ENCODE measurements at regions not wholly inside any gene's neighbourhood (a gene's known extent, or its start where the extent isn't known, plus 50 kb on each side); places are given as distances from the start of the nearest gene placed in this dataset.

DNA sequence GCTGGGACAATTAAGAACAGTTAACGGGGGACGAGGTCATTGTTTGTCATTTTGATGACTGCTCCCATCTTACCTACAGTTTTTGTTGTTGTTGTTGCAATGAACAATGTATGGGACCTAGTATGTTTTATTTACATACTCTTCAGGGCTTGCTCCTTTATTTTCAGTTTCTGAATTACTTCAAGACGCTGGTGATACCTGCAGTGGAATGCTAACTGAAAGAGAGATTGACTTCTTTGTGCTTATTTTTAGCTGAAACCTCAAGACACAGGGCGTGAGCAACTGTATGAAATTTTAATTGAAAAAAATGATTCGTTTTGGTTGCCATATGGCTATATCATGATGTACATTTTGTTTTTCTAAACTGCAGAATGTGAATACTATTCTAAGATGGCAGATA lies 297.9 kb downstream of the EDEM1 start:
- H3K9me3 ChIP-seq (ENCODE audit: control insufficient read depth in 2 of 2, low read length in 2 of 2), result no peaks in the 10 kb centered on the region
- no peaks in the 10 kb centered on the region for H3K27me3 ChIP-seq (ENCODE audit: control insufficient read depth in 2 of 2, insufficient read depth in 2 of 2, low read length in 2 of 2)
- H3K27ac ChIP-seq (ENCODE audit: low read depth in 2 of 2, low read length in 2 of 2), result no peak overlapping the region
- H3K4me1 ChIP-seq (ENCODE audit: control insufficient read depth in 2 of 2, insufficient read depth in 2 of 2, low read length in 2 of 2), result peaks cover 4 to 6% of the 10 kb centered on the region in 2 donors
- H3K4me3 ChIP-seq (ENCODE audit: low read length in 2 of 2), result no peak overlapping the region
- no peak overlapping the region for H3K9ac ChIP-seq (ENCODE audit: low read depth in 1 of 2, low read length in 2 of 2)
- H3K36me3 ChIP-seq (ENCODE audit: control insufficient read depth in 2 of 2, insufficient read depth in 2 of 2, low read length in 2 of 2), result no peaks in the 10 kb centered on the region

DNA sequence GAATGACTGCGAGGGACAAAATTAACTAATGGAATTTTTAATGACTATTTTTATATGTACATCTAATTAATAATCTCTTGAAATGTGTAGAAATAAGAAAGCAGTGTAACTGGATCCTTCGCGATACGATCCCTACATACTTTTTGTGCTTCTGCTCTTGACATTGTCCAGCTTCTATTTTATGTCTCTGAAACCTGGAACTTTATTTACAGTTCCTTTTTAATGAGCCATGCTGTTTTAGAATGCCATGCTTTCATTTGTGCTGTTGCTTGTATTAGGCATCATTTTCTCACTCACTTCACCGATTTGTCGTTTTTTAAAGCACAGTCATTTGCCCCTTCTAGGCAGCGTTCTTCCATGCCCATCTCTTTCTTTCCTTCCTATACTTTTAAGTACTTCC lies 301.3 kb downstream of the EDEM1 start:
- Histone ChIP-seq H3K9ac (ENCODE audit: low read depth in 1 of 2, low read length in 2 of 2) (no peak overlapping the region), H3K4me3 (ENCODE audit: low read length in 2 of 2) (no peak overlapping the region), H3K36me3 (ENCODE audit: control insufficient read depth in 2 of 2, insufficient read depth in 2 of 2, low read length in 2 of 2) (no peaks in the 10 kb centered on the region), H3K9me3 (ENCODE audit: control insufficient read depth in 2 of 2, low read length in 2 of 2) (no peaks in the 10 kb centered on the region), H3K4me1 (ENCODE audit: control insufficient read depth in 2 of 2, insufficient read depth in 2 of 2, low read length in 2 of 2) (peaks cover 4 to 6% of the 10 kb centered on the region in 2 donors), H3K27me3 (ENCODE audit: control insufficient read depth in 2 of 2, insufficient read depth in 2 of 2, low read length in 2 of 2) (no peaks in the 10 kb centered on the region), H3K27ac (ENCODE audit: low read depth in 2 of 2, low read length in 2 of 2) (no peak overlapping the region)

DNA sequence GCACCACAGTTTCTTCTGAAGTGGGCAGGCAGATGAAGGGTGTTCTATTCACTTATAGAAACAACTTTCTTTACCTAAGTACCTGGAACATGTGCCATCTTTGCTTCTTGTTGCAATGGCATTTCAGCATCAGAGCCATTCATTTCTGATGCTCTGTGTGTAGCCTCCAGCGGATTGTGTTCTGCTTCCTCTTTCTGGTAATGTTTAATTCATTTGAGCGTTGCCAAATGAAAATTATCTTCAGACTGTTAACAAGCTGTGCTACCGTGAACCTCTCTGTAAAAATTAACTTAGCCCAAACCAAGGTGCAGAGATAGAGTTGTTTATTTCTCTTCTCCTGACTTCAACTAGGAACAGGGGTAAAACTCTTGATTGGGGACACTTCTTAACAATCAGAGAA lies 302.0 kb downstream of the EDEM1 start:
- Histone ChIP-seq H3K4me1 (ENCODE audit: control insufficient read depth in 2 of 2, insufficient read depth in 2 of 2, low read length in 2 of 2) (peaks cover 4 to 6% of the 10 kb centered on the region in 2 donors), H3K9ac (ENCODE audit: low read depth in 1 of 2, low read length in 2 of 2) (no peak overlapping the region), H3K4me3 (ENCODE audit: low read length in 2 of 2) (no peak overlapping the region), H3K27ac (ENCODE audit: low read depth in 2 of 2, low read length in 2 of 2) (peak overlapping the region in 1 of 2 donors; percentile 12), H3K9me3 (ENCODE audit: control insufficient read depth in 2 of 2, low read length in 2 of 2) (no peaks in the 10 kb centered on the region), H3K36me3 (ENCODE audit: control insufficient read depth in 2 of 2, insufficient read depth in 2 of 2, low read length in 2 of 2) (no peaks in the 10 kb centered on the region), H3K27me3 (ENCODE audit: control insufficient read depth in 2 of 2, insufficient read depth in 2 of 2, low read length in 2 of 2) (no peaks in the 10 kb centered on the region)

DNA sequence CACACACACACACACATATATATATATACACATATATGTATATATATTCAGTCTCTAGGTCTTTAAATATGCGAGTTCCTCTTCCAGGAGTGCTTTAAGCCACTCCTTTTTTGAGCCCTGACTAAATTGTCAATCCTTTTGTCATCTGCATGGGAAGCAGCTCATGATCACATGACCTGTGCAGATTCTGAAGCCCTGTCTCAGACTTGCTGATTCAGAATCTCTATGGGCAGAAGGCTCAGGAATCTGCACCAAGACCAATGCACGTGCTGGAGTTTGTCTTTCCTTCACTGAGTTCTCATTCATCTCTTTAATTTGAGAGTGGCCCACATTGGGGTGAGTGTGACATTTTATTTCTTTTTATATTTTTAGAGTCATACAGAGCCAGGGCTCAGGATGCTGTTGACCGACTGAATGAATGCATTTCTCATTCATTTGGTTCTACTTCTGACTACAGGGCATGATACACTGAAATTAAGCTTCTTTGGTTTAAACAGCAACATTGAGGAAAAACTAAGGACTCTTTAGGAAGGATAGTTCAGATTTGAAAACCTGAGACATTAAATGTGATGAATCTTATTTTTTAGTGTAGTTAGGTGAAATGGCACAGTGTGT lies 307.5 kb downstream of the EDEM1 start:
- Histone ChIP-seq H3K4me3 (ENCODE audit: low read length in 2 of 2) (no peak overlapping the region), H3K9ac (ENCODE audit: low read depth in 1 of 2, low read length in 2 of 2) (no peak overlapping the region), H3K36me3 (ENCODE audit: control insufficient read depth in 2 of 2, insufficient read depth in 2 of 2, low read length in 2 of 2) (no peaks in the 10 kb centered on the region), H3K27me3 (ENCODE audit: control insufficient read depth in 2 of 2, insufficient read depth in 2 of 2, low read length in 2 of 2) (no peaks in the 10 kb centered on the region), H3K4me1 (ENCODE audit: control insufficient read depth in 2 of 2, insufficient read depth in 2 of 2, low read length in 2 of 2) (peaks cover 0 to 2% of the 10 kb centered on the region in 2 donors), H3K9me3 (ENCODE audit: control insufficient read depth in 2 of 2, low read length in 2 of 2) (no peaks in the 10 kb centered on the region), H3K27ac (ENCODE audit: low read depth in 2 of 2, low read length in 2 of 2) (no peak overlapping the region)

DNA sequence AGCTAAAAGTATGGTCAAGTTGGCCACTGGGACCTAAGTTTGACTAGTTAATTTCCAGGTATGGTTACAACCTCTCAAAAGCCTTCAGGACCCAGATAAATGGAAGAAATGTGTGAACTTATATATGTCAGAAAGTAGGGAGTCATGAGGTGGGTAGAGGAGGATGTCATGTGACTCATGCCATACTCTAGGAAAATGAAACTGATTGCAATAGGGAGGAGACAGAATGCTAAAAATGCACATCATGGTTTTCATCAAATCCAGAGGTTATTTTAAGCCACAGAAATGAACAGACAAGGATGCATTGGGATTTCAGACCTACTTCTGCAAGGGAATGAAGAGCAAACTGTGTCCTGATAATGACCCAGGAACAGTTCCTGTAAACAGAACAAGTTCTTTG lies 310.0 kb downstream of the EDEM1 start:
- Histone ChIP-seq H3K27me3 (ENCODE audit: control insufficient read depth in 2 of 2, insufficient read depth in 2 of 2, low read length in 2 of 2) (no peaks in the 10 kb centered on the region), H3K9me3 (ENCODE audit: control insufficient read depth in 2 of 2, low read length in 2 of 2) (no peaks in the 10 kb centered on the region), H3K4me1 (ENCODE audit: control insufficient read depth in 2 of 2, insufficient read depth in 2 of 2, low read length in 2 of 2) (no peaks in the 10 kb centered on the region), H3K9ac (ENCODE audit: low read depth in 1 of 2, low read length in 2 of 2) (no peak overlapping the region), H3K36me3 (ENCODE audit: control insufficient read depth in 2 of 2, insufficient read depth in 2 of 2, low read length in 2 of 2) (no peaks in the 10 kb centered on the region), H3K27ac (ENCODE audit: low read depth in 2 of 2, low read length in 2 of 2) (no peak overlapping the region), H3K4me3 (ENCODE audit: low read length in 2 of 2) (no peak overlapping the region)

DNA sequence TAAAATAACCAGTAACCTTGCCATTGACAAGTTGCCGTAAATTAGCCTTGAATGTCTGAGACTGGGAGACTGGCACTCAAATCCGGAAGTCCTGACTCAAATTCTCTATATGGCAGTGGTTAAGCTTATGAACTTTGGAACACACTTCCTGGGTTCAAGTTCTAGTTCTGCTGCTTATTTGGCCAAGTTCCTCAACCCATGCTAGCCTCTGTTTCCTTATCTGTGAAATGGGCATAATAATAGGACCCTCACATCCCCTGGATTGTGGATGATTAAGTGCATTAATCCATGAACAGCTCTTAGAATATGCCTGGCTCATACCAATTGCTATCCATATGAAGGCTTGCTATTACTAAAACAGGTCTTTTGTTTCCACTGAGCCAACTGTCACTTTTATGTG lies 311.5 kb downstream of the EDEM1 start:
- no peaks in the 10 kb centered on the region for H3K9me3 ChIP-seq (ENCODE audit: control insufficient read depth in 2 of 2, low read length in 2 of 2)
- H3K36me3 ChIP-seq (ENCODE audit: control insufficient read depth in 2 of 2, insufficient read depth in 2 of 2, low read length in 2 of 2), result no peaks in the 10 kb centered on the region
- H3K4me3 ChIP-seq (ENCODE audit: low read length in 2 of 2), result no peak overlapping the region
- H3K9ac ChIP-seq (ENCODE audit: low read depth in 1 of 2, low read length in 2 of 2), result no peak overlapping the region
- no peaks in the 10 kb centered on the region for H3K27me3 ChIP-seq (ENCODE audit: control insufficient read depth in 2 of 2, insufficient read depth in 2 of 2, low read length in 2 of 2)
- no peak overlapping the region for H3K27ac ChIP-seq (ENCODE audit: low read depth in 2 of 2, low read length in 2 of 2)
- H3K4me1 ChIP-seq (ENCODE audit: control insufficient read depth in 2 of 2, insufficient read depth in 2 of 2, low read length in 2 of 2), result no peaks in the 10 kb centered on the region

DNA sequence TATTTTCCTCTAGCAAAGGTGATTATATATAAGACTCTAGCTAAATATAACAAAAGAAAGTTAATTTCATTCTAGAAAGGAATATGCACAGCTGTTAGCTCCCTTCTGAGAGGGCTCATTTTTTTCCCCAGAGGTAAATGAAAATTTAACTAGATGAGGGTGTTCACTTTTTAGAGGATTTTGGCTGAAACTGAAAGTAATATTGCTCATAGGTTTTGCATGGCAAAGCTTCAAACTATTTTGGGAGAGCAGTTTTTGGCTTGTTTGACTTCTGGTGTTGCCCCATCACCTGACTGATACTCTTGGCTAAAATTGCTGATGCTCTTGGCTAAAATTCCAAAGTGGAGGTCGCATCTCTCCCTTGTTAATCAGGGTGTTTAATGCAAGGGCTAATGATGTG lies 311.9 kb downstream of the EDEM1 start:
- H3K36me3 ChIP-seq (ENCODE audit: control insufficient read depth in 2 of 2, insufficient read depth in 2 of 2, low read length in 2 of 2), result no peaks in the 10 kb centered on the region

DNA sequence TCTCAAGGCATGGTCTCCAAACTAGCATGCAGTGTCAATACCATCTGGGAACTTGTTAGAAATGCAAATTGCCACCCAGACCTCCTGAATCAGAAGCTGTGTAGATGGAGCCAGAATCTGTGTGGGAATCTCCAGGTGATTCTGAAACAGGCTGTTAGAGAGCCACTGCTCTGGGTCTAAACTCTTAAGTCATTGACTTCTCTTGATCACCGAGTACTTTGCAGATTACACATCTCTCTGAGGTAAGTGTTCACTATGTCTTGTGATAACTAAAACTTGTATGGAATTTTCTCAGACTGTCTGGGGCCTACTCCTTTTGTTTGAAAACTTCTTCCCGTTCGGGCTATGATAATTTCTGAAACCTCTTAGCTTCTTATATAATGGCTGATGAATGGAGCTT lies 315.6 kb downstream of the EDEM1 start:
- Histone ChIP-seq H3K4me3 (ENCODE audit: low read length in 2 of 2) (no peak overlapping the region), H3K27ac (ENCODE audit: low read depth in 2 of 2, low read length in 2 of 2) (no peak overlapping the region), H3K27me3 (ENCODE audit: control insufficient read depth in 2 of 2, insufficient read depth in 2 of 2, low read length in 2 of 2) (no peaks in the 10 kb centered on the region), H3K4me1 (ENCODE audit: control insufficient read depth in 2 of 2, insufficient read depth in 2 of 2, low read length in 2 of 2) (no peaks in the 10 kb centered on the region), H3K9me3 (ENCODE audit: control insufficient read depth in 2 of 2, low read length in 2 of 2) (no peaks in the 10 kb centered on the region), H3K36me3 (ENCODE audit: control insufficient read depth in 2 of 2, insufficient read depth in 2 of 2, low read length in 2 of 2) (no peaks in the 10 kb centered on the region), H3K9ac (ENCODE audit: low read depth in 1 of 2, low read length in 2 of 2) (no peak overlapping the region)

More for the DNA sequence above, 311.9 kb downstream of the EDEM1 start:
- Histone ChIP-seq H3K4me1 (ENCODE audit: control insufficient read depth in 2 of 2, insufficient read depth in 2 of 2, low read length in 2 of 2) (no peaks in the 10 kb centered on the region), H3K4me3 (ENCODE audit: low read length in 2 of 2) (no peak overlapping the region), H3K9ac (ENCODE audit: low read depth in 1 of 2, low read length in 2 of 2) (no peak overlapping the region), H3K27ac (ENCODE audit: low read depth in 2 of 2, low read length in 2 of 2) (no peak overlapping the region), H3K9me3 (ENCODE audit: control insufficient read depth in 2 of 2, low read length in 2 of 2) (no peaks in the 10 kb centered on the region), H3K27me3 (ENCODE audit: control insufficient read depth in 2 of 2, insufficient read depth in 2 of 2, low read length in 2 of 2) (no peaks in the 10 kb centered on the region)

DNA sequence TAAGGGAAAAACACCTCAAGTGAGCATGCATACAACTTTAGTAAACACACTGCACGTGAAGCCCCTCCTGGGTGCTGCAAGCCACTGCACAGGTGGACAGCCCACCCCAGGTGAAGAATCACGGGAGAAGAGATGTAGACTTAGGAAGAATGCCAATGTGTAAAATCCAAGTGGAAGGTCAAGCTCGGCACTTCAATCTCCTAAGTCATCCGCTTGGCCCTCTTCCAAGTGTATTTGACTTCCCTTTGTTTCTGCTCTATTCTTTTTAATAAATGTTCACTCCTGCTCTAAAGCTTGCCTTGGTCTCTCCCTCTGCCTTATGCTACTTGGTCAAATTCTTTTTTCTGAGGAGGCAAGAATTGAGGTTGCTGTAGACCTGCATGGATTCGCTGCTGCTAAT lies 316.6 kb downstream of the EDEM1 start:
- no peaks in the 10 kb centered on the region for H3K27me3 ChIP-seq (ENCODE audit: control insufficient read depth in 2 of 2, insufficient read depth in 2 of 2, low read length in 2 of 2)
- H3K4me1 ChIP-seq (ENCODE audit: control insufficient read depth in 2 of 2, insufficient read depth in 2 of 2, low read length in 2 of 2), result no peaks in the 10 kb centered on the region
- H3K9me3 ChIP-seq (ENCODE audit: control insufficient read depth in 2 of 2, low read length in 2 of 2), result peaks cover 0 to under 1% of the 10 kb centered on the region in 2 donors
- H3K4me3 ChIP-seq (ENCODE audit: low read length in 2 of 2), result no peak overlapping the region
- H3K36me3 ChIP-seq (ENCODE audit: control insufficient read depth in 2 of 2, insufficient read depth in 2 of 2, low read length in 2 of 2), result no peaks in the 10 kb centered on the region
- no peak overlapping the region for H3K9ac ChIP-seq (ENCODE audit: low read depth in 1 of 2, low read length in 2 of 2)
- H3K27ac ChIP-seq (ENCODE audit: low read depth in 2 of 2, low read length in 2 of 2), result no peak overlapping the region

DNA sequence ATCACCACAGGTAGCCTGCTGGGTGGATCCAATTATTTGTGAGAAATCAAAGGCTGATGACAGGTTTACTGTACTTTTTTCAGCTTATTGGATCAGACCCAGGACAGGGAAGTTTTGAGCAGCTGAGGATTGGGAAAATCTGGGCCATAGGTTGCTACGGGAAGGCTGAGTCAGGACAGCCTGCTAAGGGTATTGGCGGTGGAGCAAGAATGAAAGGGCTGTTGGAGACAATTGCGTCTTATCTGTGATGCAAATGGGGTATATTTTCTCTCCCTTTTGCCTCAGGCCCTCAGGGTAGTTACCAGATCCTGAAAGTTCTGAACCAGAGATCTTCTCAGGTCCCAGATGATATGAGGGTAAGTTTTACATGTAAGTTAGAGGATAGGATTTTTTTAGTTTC lies 317.7 kb downstream of the EDEM1 start:
- Histone ChIP-seq H3K9me3 (ENCODE audit: control insufficient read depth in 2 of 2, low read length in 2 of 2) (peaks cover 0 to 4% of the 10 kb centered on the region in 2 donors), H3K4me1 (ENCODE audit: control insufficient read depth in 2 of 2, insufficient read depth in 2 of 2, low read length in 2 of 2) (no peaks in the 10 kb centered on the region), H3K27me3 (ENCODE audit: control insufficient read depth in 2 of 2, insufficient read depth in 2 of 2, low read length in 2 of 2) (no peaks in the 10 kb centered on the region), H3K4me3 (ENCODE audit: low read length in 2 of 2) (no peak overlapping the region), H3K9ac (ENCODE audit: low read depth in 1 of 2, low read length in 2 of 2) (no peak overlapping the region), H3K27ac (ENCODE audit: low read depth in 2 of 2, low read length in 2 of 2) (no peak overlapping the region), H3K36me3 (ENCODE audit: control insufficient read depth in 2 of 2, insufficient read depth in 2 of 2, low read length in 2 of 2) (no peaks in the 10 kb centered on the region)

DNA sequence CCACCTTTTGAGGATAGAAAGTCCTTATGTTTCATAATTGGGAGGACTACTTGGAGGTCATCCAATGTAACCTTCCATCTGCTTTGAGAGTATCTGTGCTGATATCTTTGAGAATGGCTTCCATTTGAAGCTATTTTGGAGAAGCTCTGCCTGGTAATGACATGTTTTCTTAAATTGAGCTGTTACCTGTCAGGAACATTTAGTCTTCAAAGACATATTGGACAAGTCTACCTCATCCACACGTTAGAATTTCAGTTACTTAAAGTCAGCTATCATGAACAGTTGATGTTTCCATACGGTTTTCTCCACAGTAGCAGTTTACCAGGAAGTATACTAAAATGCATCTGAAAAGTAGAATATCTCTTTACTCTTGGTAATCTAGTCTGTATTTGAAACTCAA lies 318.5 kb downstream of the EDEM1 start:
- Histone ChIP-seq H3K9ac (ENCODE audit: low read depth in 1 of 2, low read length in 2 of 2) (no peak overlapping the region), H3K27me3 (ENCODE audit: control insufficient read depth in 2 of 2, insufficient read depth in 2 of 2, low read length in 2 of 2) (no peaks in the 10 kb centered on the region), H3K4me3 (ENCODE audit: low read length in 2 of 2) (no peak overlapping the region), H3K4me1 (ENCODE audit: control insufficient read depth in 2 of 2, insufficient read depth in 2 of 2, low read length in 2 of 2) (no peaks in the 10 kb centered on the region), H3K27ac (ENCODE audit: low read depth in 2 of 2, low read length in 2 of 2) (no peak overlapping the region), H3K36me3 (ENCODE audit: control insufficient read depth in 2 of 2, insufficient read depth in 2 of 2, low read length in 2 of 2) (no peaks in the 10 kb centered on the region), H3K9me3 (ENCODE audit: control insufficient read depth in 2 of 2, low read length in 2 of 2) (peaks cover 0 to 4% of the 10 kb centered on the region in 2 donors)

All from mucosa of rectum (tissue), 2 donors.